HG02642 (cell line): ENCODE measurements at regions not wholly inside any gene's neighbourhood (a gene's known extent, or its start where the extent isn't known, plus 50 kb on each side); places are given as distances from the start of the nearest gene placed in this dataset.
"Not testable (repeated sequence)": the region's sequence is repeated elsewhere in the genome, so short reads cannot be mapped to it uniquely, and the experiment has no call there.

Source experiments
- ATAC-seq: cut with Tn5 transposase; IDR thresholded peaks from one replicate; pipeline ENCODE4 v1.9.1; 2021; ENCODE audit warnings: mild to moderate bottlenecking; ENCODE audit not compliant: unreplicated experiment, poor library complexity

GRCh38 chr18:43341014-43341413 lies 63.7 kb upstream of the SYT4 start:
- ATAC-seq, result no peak

- no peak for ATAC-seq
Measured at GRCh38 chr18:43350176-43350575, 72.9 kb upstream of the SYT4 start.

- ATAC-seq, result no peak
Measured at GRCh38 chr18:43364535-43364934, 87.2 kb upstream of the SYT4 start.

GRCh38 chr18:43367895-43368294 lies 90.6 kb upstream of the SYT4 start:
- no peak for ATAC-seq

- ATAC-seq, result not testable (repeated sequence)
Measured at GRCh38 chr18:43369311-43369710, 92.0 kb upstream of the SYT4 start.

GRCh38 chr18:43372773-43373172 lies 95.5 kb upstream of the SYT4 start:
- no peak for ATAC-seq

- no peak for ATAC-seq
Measured at GRCh38 chr18:43380104-43380672, 102.9 kb upstream of the SYT4 start.

- no peak for ATAC-seq
Measured at GRCh38 chr18:43382641-43383403, 105.5 kb upstream of the SYT4 start.

- ATAC-seq, result no peak
Measured at GRCh38 chr18:43389163-43389562, 111.9 kb upstream of the SYT4 start.

- ATAC-seq, result no peak
Measured at GRCh38 chr18:43392168-43392567, 114.9 kb upstream of the SYT4 start.

GRCh38 chr18:43393174-43393573 lies 115.9 kb upstream of the SYT4 start:
- ATAC-seq, result no peak

GRCh38 chr18:43396266-43396665 lies 119.0 kb upstream of the SYT4 start:
- ATAC-seq, result no peak

GRCh38 chr18:43398601-43399000 lies 121.3 kb upstream of the SYT4 start:
- no peak for ATAC-seq

GRCh38 chr18:43405097-43405496 lies 127.8 kb upstream of the SYT4 start:
- ATAC-seq, result no peak

GRCh38 chr18:43414006-43414405 lies 136.7 kb upstream of the SYT4 start:
- no peak for ATAC-seq

- ATAC-seq, result no peak
Measured at GRCh38 chr18:43420091-43420490, 142.8 kb upstream of the SYT4 start.

GRCh38 chr18:43420950-43421349 lies 143.7 kb upstream of the SYT4 start:
- ATAC-seq, result no peak

- no peak for ATAC-seq
Measured at GRCh38 chr18:43422518-43422917, 145.2 kb upstream of the SYT4 start.

- ATAC-seq, result no peak
Measured at GRCh38 chr18:43435851-43436250, 158.6 kb upstream of the SYT4 start.

- no peak for ATAC-seq
Measured at GRCh38 chr18:43442131-43442530, 164.8 kb upstream of the SYT4 start.

GRCh38 chr18:43442571-43442970 lies 165.3 kb upstream of the SYT4 start:
- no peak for ATAC-seq

- no peak for ATAC-seq
Measured at GRCh38 chr18:43465483-43465882, 188.2 kb upstream of the SYT4 start.
